HG03097 (cell line): ENCODE measurements at regions not wholly inside any gene's neighbourhood (a gene's known extent, or its start where the extent isn't known, plus 50 kb on each side); places are given as distances from the start of the nearest gene placed in this dataset.

ENCODE experiments used
- ATAC-seq: cut with Tn5 transposase; IDR thresholded peaks from one replicate; pipeline ENCODE4 v1.9.1; 2021; ENCODE audit not compliant: unreplicated experiment, low FRiP score

DNA sequence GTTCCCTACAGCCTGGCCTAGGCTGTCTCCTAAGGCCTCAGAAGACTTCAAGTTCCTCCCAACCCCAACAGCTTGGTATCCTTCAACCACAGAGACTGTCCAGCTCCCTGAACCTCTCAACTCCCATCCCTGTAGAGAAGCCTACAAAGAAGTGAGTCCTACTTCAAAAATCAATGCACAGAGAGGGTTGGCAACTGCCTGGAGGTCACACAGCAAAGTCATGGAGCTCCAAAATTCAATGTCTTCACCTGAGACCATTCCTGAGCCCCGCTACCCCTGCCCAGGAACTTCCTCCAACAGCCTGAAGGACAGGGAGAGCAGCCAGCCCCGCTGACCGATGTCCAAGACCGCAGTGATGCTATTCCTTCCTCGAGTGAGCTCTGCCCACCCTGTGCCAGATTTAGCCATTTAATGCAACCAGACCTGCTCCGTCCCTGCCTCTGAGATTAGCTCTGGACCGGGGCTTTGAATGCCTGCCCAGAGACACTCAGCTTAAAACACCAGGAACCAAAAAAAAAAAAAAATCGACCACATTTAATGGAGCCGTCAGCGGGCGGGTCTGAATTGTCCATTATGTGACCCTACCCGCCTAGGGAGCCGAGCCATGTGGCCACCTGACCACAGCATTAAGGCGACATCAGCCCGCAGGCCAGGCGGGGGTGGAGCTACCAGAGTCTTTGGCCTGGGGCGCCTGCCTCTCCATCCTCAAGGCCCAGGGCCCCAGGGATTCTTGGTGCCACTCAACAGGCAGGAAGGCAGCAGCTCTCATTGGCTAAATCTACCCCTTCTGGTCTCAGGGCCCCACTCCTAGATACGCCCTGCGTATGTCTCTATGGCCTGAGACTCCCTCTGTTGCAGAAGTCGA is 148.6 kb downstream of the SYF2 start:
- ATAC-seq: no peak

DNA sequence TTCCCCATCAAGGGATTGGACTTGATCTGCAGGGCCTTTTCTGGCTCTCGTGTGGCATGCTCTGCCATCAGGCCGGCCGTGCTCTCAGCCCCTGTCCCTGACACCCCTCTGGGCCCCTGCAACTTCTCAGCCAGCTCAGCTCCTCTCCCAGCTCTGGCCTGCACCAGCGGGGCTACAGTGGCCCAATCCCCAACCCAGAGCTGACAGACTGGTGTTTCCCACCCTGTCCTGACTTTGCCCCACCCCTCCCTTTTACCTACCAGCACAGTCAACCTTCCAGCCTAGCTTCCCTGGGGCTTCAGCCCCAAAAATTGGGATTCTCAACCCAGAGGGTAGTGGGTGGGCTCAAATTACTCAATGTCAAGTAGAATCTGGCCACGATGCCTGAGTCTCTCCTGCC is 149.3 kb downstream of the SYF2 start:
- no peak for ATAC-seq

GRCh38 chr1:25082216-25082899 is 149.9 kb downstream of the SYF2 start:
- ATAC-seq: no peak

GRCh38 chr1:25081496-25081895 is 150.8 kb downstream of the SYF2 start:
- no peak for ATAC-seq

DNA sequence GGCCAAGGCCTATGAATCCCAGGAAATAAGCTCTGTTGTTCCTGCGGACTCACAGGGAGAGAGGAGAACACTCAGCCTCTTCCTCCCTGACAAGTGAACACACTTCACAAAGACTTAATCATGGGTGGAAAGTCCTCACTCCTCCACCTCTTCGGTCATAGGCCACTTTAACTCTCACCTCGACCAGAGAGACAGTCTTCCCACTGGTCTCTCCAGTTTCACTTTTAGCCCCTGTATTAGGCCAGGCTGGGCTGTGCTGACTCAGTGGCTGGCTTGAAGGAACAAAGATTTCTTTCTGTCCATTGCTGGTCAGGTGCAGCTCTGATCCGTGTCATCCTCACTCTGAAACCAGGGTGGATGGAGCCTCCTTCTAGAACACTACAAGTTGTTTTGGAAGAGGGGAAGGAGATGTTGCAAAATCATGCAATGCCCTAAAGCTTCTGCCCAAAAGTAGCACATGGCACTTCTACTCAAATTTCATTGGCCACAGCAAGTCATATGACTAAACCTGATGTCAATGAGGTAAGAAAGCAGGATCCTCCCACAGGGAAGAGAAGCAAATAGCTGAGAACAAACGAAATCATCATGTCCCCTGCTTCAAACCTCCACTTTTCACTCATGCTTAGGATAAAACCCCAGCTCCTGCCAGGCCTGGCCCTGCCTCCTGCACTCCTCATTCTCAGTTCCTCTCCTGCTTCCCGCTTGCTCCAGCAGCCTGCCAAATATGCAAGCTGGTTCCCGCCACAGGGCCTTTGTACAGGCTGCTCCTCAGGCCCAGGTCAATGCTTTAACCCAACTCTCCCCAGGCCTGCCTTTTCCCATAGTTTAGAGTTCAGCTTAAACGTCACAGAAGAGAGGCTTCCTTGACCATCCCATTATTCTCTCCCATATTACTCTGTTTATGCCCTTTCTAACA is 150.5 kb upstream of the RUNX3 start:
- ATAC-seq: no peak

DNA sequence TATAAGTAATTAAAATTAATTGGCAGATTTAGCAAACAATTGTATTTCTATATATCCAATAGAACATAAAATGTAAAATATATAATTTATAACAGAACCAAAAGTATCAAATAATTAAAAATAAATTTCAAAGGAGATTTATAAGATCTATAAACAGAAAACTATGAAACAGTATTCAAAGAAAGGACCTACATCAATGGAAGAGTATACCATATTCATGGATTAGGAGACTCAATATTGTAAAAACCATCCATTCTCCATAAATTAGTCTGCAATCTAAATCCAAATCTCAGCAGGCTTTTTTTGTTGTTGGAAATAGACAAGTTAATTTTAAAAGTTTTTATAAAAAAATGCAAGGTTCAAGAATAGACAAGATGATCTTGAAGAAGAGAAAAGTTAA is 149.0 kb upstream of the RUNX3 start:
- ATAC-seq: no peak

GRCh38 chr1:25074351-25075227 is 144.5 kb upstream of the RUNX3 start:
- no peak for ATAC-seq

- no peak for ATAC-seq
Measured at GRCh38 chr1:25073640-25074270, 143.7 kb upstream of the RUNX3 start.

- no peak for ATAC-seq
Measured at GRCh38 chr1:25072461-25072860, 142.4 kb upstream of the RUNX3 start.

DNA sequence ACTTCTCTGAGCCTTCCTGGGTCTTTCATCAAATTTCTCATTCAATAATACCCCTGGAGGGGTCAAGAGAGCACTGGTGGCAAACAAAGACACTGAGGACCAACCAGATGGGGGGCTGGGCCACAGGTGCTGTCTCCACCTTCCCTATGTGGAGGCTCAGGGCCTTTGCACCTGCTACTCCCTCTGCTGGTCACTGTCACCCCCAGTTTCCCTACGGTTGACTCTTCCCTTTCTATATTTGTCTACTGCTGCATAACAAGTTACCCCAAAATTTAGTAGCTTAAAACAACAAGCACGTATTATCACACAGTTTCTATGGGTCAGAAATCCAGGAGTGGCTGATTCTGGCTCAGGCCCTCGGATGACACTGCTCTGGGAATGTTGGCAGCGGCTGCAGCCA is 138.8 kb upstream of the RUNX3 start:
- ATAC-seq: no peak

DNA sequence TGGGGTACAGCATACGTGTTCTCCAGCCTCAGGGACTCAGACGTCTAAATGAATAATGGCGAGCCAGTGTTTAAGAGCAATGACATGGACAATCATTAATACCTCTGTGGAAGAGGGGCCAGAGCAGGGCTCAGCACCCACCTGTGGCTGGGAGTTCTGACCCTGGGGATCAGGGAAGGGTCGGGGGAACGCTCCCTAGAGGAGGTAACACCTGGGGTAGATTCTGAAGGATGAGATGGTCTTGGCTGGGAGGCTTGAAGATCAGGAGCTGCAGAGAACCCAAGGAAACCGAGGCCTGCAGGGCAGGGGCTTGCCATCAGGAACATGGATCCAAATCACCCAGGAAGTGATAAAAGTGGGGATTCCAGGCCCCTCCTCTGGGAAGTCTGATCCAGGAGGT is 138.2 kb upstream of the RUNX3 start:
- ATAC-seq: no peak

DNA sequence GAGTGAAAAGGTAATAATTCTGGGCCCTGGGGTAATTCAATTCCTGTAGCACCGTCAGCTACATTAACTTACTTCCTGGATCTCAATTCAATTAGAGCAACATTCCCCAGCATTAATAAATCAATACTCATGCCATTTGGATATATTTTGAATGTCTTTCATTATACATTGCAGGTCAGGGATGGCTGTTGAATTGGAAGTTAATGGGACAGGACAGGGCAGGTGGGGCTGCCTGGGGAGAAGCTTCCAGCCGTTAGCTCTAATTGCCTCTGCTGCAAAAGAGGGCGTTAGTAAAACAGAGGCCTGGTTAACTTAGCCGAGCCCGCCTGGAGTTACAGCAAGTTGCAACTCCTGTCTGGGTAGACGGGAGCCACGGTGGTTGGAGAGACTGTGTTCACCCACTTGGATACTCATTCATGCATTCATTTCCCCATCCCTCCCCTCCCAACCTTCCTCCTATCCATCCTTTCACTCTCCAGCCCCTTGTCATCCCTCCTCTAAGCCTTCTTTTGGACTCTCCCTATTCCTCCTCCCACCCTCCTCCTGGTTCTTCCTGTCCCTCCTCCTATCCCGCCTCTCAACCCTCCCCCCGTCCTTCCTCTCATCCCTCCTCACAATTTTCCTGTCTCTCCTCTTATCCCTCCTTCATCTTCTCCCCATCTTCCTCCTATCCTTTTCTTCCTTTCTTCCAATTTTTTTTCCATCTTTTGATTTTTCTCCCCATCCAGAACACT is 137.6 kb upstream of the RUNX3 start:
- ATAC-seq: no peak

GRCh38 chr1:25066731-25067517 is 136.8 kb upstream of the RUNX3 start:
- ATAC-seq: no peak

GRCh38 chr1:25066256-25066655 is 136.2 kb upstream of the RUNX3 start:
- ATAC-seq: no peak

GRCh38 chr1:25065795-25066238 is 135.7 kb upstream of the RUNX3 start:
- ATAC-seq: no peak

- no peak for ATAC-seq
Measured at GRCh38 chr1:25065321-25065721, 135.2 kb upstream of the RUNX3 start.

GRCh38 chr1:25064465-25065240 is 134.6 kb upstream of the RUNX3 start:
- ATAC-seq: no peak
